Upper lobe of left lung (tissue), 6 donors: ENCODE measurements at regions not wholly inside any gene's neighbourhood (a gene's known extent, or its start where the extent isn't known, plus 50 kb on each side); places are given as distances from the start of the nearest gene placed in this dataset.
A peak's percentile ranks its signal among the peaks of the same experiment; 100 is the strongest.

Source experiments
- ATAC-seq, 2 donors: fragments of 200-7000 bp; cut with Tn5 transposase; one replicate each; pipeline ENCODE4 v1.9.1; 2022; ENCODE audit warnings: mild to moderate bottlenecking in 2 of 2, moderate library complexity in 2 of 2; ENCODE audit not compliant: low FRiP score in 2 of 2
- DNase-seq, 2 donors: peaks; one replicate each; pipeline ENCODE4 v3.0.0-alpha.2; 2019 to 2020
- H3K27ac ChIP-seq, 4 donors: fragments of 200-600 bp; sonication (generic); one replicate each; pipeline ENCODE4 v1.5.1; 2016 to 2019
- H3K27me3 ChIP-seq, 4 donors: fragments of 200-600 bp; sonication (generic); one replicate each; pipeline ENCODE4 v1.5.1; 2017 to 2019
- H3K36me3 ChIP-seq, 4 donors: fragments of 200-600 bp; sonication (generic); one replicate each; pipeline ENCODE4 v1.5.1; 2016 to 2019
- H3K4me1 ChIP-seq, 4 donors: fragments of 200-600 bp; sonication (generic); one replicate each; pipeline ENCODE4 v1.5.1; 2018 to 2019
- H3K4me3 ChIP-seq, 4 donors: fragments of 200-600 bp; sonication (generic); one replicate each; pipeline ENCODE4 v1.5.1; 2017 to 2019; ENCODE audit warnings: mild to moderate bottlenecking in 2 of 4, moderate library complexity in 1 of 4
- H3K9me3 ChIP-seq, 4 donors: fragments of 200-600 bp; sonication (generic); one replicate each; pipeline ENCODE4 v1.5.1; 2018 to 2019
- CTCF ChIP-seq, 6 experiments: fragments of 450-650 bp in 4 of 6; fragments of 200-600 bp in 2 of 6; sonication (generic) in 2 of 6; IDR thresholded peaks; one replicate each; pipeline ENCODE4 v1.5.1; 2016 to 2019; ENCODE audit warnings: antibody characterized with exemption in 6 of 6
- EP300 ChIP-seq, 4 donors: sonication (generic); formaldehyde crosslinking; IDR thresholded peaks; one replicate each; pipeline ENCODE4 v1.5.1; 2017; ENCODE audit warnings: antibody characterized with exemption in 4 of 4, control low read depth in 2 of 4
- POLR2A ChIP-seq, 4 donors: fragments of 450-650 bp; IDR thresholded peaks; one replicate each; pipeline ENCODE4 v1.5.1; 2016 to 2017; ENCODE audit warnings: antibody characterized with exemption in 4 of 4, mild to moderate bottlenecking in 2 of 4
- POLR2AphosphoS5 ChIP-seq, 2 donors: sonication (generic); formaldehyde crosslinking; IDR thresholded peaks; one replicate each; pipeline ENCODE4 v1.5.1; 2017; ENCODE audit warnings: antibody characterized with exemption in 2 of 2
- WGBS, 2 donors: methylation state at CpG; one replicate each; pipeline ENCODE4 v1.1.5; 2017 to 2018; 5-methylcytosine and 5-hydroxymethylcytosine counted together
- donor health status: DM: no; HTN: no; CAD: no; lungs with moderate emphysema.
- donor health status: DM: no; HTN: yes; CAD: no; lungs with severe emphysema.

- DNase-seq (peak in 1 of 2 donors; percentile 34), ATAC-seq (no peak)
- H3K27me3 ChIP-seq = no peaks in the 10 kb centered on the region
- H3K27ac ChIP-seq = no peak overlapping the region
- TF ChIP-seq CTCF (IDR thresholded peaks at IDR 0.05) = no peak
- no peak for TF ChIP-seq POLR2AphosphoS5 (IDR thresholded peaks at IDR 0.05)
- TF ChIP-seq POLR2A (IDR thresholded peaks at IDR 0.05) = no peak
- no peak for TF ChIP-seq EP300 (IDR thresholded peaks at IDR 0.05)
- H3K36me3 ChIP-seq = no peaks in the 10 kb centered on the region
- no peaks in the 10 kb centered on the region for H3K9me3 ChIP-seq
- H3K4me1 ChIP-seq = no peaks in the 10 kb centered on the region
- no peak overlapping the region for H3K4me3 ChIP-seq
- 94 to 95% methylated on average over 21 of the region's 21 CpGs for WGBS, 2 donors
Observed at GRCh38 chr14:43369710-43370564, 1137.1 kb downstream of the FSCB start.

GRCh38 chr14:43362586-43362985 lies 1144.5 kb downstream of the FSCB start:
- no peak overlapping the region for H3K27ac ChIP-seq
- ATAC-seq = no peak
- 55 to 81% methylated on average over 3 of the region's 3 CpGs for WGBS, 2 donors
- H3K4me1 ChIP-seq = no peaks in the 10 kb centered on the region
- no peaks in the 10 kb centered on the region for H3K9me3 ChIP-seq
- H3K4me3 ChIP-seq = no peak overlapping the region
- no peak for DNase-seq
- no peak for TF ChIP-seq POLR2A (IDR thresholded peaks at IDR 0.05)
- no peak for TF ChIP-seq CTCF (IDR thresholded peaks at IDR 0.05)
- TF ChIP-seq EP300 (IDR thresholded peaks at IDR 0.05) = no peak
- no peaks in the 10 kb centered on the region for H3K36me3 ChIP-seq
- H3K27me3 ChIP-seq = no peaks in the 10 kb centered on the region

- DNase-seq (no peak), ATAC-seq (no peak)
- TF ChIP-seq CTCF (IDR thresholded peaks at IDR 0.05) = no peak
- no peak for TF ChIP-seq EP300 (IDR thresholded peaks at IDR 0.05)
- no peak for TF ChIP-seq POLR2AphosphoS5 (IDR thresholded peaks at IDR 0.05)
- TF ChIP-seq POLR2A (IDR thresholded peaks at IDR 0.05) = no peak
- H3K4me1 ChIP-seq = no peaks in the 10 kb centered on the region
- H3K27me3 ChIP-seq = no peaks in the 10 kb centered on the region
- no peaks in the 10 kb centered on the region for H3K9me3 ChIP-seq
- H3K36me3 ChIP-seq = no peaks in the 10 kb centered on the region
- no peak overlapping the region for H3K4me3 ChIP-seq
- no peak overlapping the region for H3K27ac ChIP-seq
Observed at GRCh38 chr14:43361751-43362150, 1145.3 kb downstream of the FSCB start.

- Histone ChIP-seq H3K9me3 (no peaks in the 10 kb centered on the region), H3K27ac (no peak overlapping the region), H3K4me1 (no peaks in the 10 kb centered on the region), H3K27me3 (no peaks in the 10 kb centered on the region), H3K4me3 (no peak overlapping the region), H3K36me3 (no peaks in the 10 kb centered on the region)
- 57 to 66% methylated on average over 3 of the region's 3 CpGs for WGBS, 2 donors
- ATAC-seq (peak; percentile 8 to 11), DNase-seq (no peak)
- TF ChIP-seq EP300 (IDR thresholded peaks at IDR 0.05) = no peak
- TF ChIP-seq POLR2A (IDR thresholded peaks at IDR 0.05) = no peak
- TF ChIP-seq POLR2AphosphoS5 (IDR thresholded peaks at IDR 0.05) = no peak
- no peak for TF ChIP-seq CTCF (IDR thresholded peaks at IDR 0.05)
Observed at GRCh38 chr14:43360239-43360638, 1146.8 kb downstream of the FSCB start.

- peak in 1 of 2 donors; percentile 27 for DNase-seq
- TF ChIP-seq POLR2AphosphoS5 (IDR thresholded peaks at IDR 0.05) = no peak
- TF ChIP-seq CTCF (IDR thresholded peaks at IDR 0.05) = no peak
- no peak for TF ChIP-seq EP300 (IDR thresholded peaks at IDR 0.05)
- no peak for TF ChIP-seq POLR2A (IDR thresholded peaks at IDR 0.05)
- Histone ChIP-seq H3K9me3 (no peaks in the 10 kb centered on the region), H3K4me1 (no peaks in the 10 kb centered on the region), H3K36me3 (no peaks in the 10 kb centered on the region), H3K27me3 (no peaks in the 10 kb centered on the region), H3K4me3 (no peak overlapping the region), H3K27ac (no peak overlapping the region)
- 61 to 85% methylated on average over 4 of the region's 4 CpGs for WGBS, 2 donors
- ATAC-seq = no peak
Observed at GRCh38 chr14:43359317-43359716, 1147.8 kb downstream of the FSCB start.
